Astrocyte (in vitro differentiated cells and primary cell): ENCODE measurements at regions not wholly inside any gene's neighbourhood (a gene's known extent, or its start where the extent isn't known, plus 50 kb on each side); places are given as distances from the start of the nearest gene placed in this dataset.

Experiments
- DNase-seq: peaks from one replicate; pipeline ENCODE4 v3.0.0-alpha.2; 2010; ENCODE audit warnings: low read depth
- FAIRE-seq: peaks from 2 replicates; lab custom pipeline; 2011; peaks lifted over from hg19 to GRCh38; lab: Jason Lieb, UNC
- H2AFZ ChIP-seq: 2 replicates; pipeline ENCODE4 v1.6.0; 2012; ENCODE audit warnings: low read depth, low read length, inconsistent platforms
- H3K27ac ChIP-seq: 2 replicates; pipeline ENCODE4 v1.5.1; 2011; ENCODE audit warnings: low read depth, low read length, inconsistent platforms
- H3K27me3 ChIP-seq: 2 replicates; pipeline ENCODE4 v1.6.0; 2011; ENCODE audit warnings: low read length, inconsistent platforms; ENCODE audit not compliant: insufficient read depth
- H3K36me3 ChIP-seq: 2 replicates; pipeline ENCODE4 v1.5.1; 2011; ENCODE audit warnings: low read length, inconsistent platforms; ENCODE audit not compliant: insufficient read depth
- H3K4me1 ChIP-seq: 2 replicates; pipeline ENCODE4 v1.5.1; 2011; ENCODE audit warnings: low read length, inconsistent platforms; ENCODE audit not compliant: insufficient read depth
- H3K4me2 ChIP-seq: 2 replicates; pipeline ENCODE4 v1.6.0; 2012; ENCODE audit warnings: low read length, inconsistent platforms
- H3K4me3 ChIP-seq: 2 replicates; pipeline ENCODE4 v1.5.1; 2011; ENCODE audit warnings: low read depth, mild to moderate bottlenecking, low read length, inconsistent platforms; ENCODE audit not compliant: insufficient read depth
- H3K79me2 ChIP-seq: 2 replicates; pipeline ENCODE4 v1.6.0; 2012; ENCODE audit warnings: mild to moderate bottlenecking, low read length, inconsistent platforms; ENCODE audit not compliant: insufficient read depth
- H3K9ac ChIP-seq: 2 replicates; pipeline ENCODE4 v1.6.0; 2012; ENCODE audit warnings: mild to moderate bottlenecking, low read length, inconsistent platforms
- H3K9me3 ChIP-seq: 2 replicates; pipeline ENCODE4 v1.5.1; 2012; ENCODE audit warnings: low read depth, mild to moderate bottlenecking, low read length, inconsistent platforms; ENCODE audit not compliant: insufficient read depth
- H4K20me1 ChIP-seq: 2 replicates; pipeline ENCODE4 v1.6.0; 2012; ENCODE audit warnings: low read length, inconsistent platforms; ENCODE audit not compliant: insufficient read depth
- H3K27ac Mint-ChIP-seq: one replicate; pipeline ENCODE4 v1.8.0; 2021; ENCODE audit warnings: mild to moderate bottlenecking, mixed read lengths; ENCODE audit not compliant: unreplicated experiment
- H3K27me3 Mint-ChIP-seq: one replicate; pipeline ENCODE4 v1.8.0; 2021; ENCODE audit warnings: low read depth, mixed read lengths; ENCODE audit not compliant: unreplicated experiment
- H3K36me3 Mint-ChIP-seq: one replicate; pipeline ENCODE4 v1.8.0; 2021; ENCODE audit warnings: low read depth, mixed read lengths; ENCODE audit not compliant: unreplicated experiment
- H3K4me1 Mint-ChIP-seq: one replicate; pipeline ENCODE4 v1.8.0; 2021; ENCODE audit warnings: low read depth, mixed read lengths; ENCODE audit not compliant: unreplicated experiment
- H3K4me3 Mint-ChIP-seq: one replicate; pipeline ENCODE4 v1.8.0; 2021; ENCODE audit warnings: mild to moderate bottlenecking, moderate library complexity, mixed read lengths; ENCODE audit not compliant: unreplicated experiment
- H3K9me3 Mint-ChIP-seq: one replicate; pipeline ENCODE4 v1.8.0; 2021; ENCODE audit warnings: mild to moderate bottlenecking, mixed read lengths; ENCODE audit not compliant: unreplicated experiment
- CTCF ChIP-seq: IDR thresholded peaks from 2 replicates; pipeline ENCODE4 v1.5.1; 2011; ENCODE audit warnings: low read depth, mild to moderate bottlenecking, inconsistent platforms, low read length, moderate library complexity; ENCODE audit not compliant: insufficient read depth
- EZH2 ChIP-seq: IDR thresholded peaks from 2 replicates; pipeline ENCODE4 v1.6.1; 2012; ENCODE audit warnings: mild to moderate bottlenecking, low read length, inconsistent platforms; ENCODE audit not compliant: insufficient read depth

DNA sequence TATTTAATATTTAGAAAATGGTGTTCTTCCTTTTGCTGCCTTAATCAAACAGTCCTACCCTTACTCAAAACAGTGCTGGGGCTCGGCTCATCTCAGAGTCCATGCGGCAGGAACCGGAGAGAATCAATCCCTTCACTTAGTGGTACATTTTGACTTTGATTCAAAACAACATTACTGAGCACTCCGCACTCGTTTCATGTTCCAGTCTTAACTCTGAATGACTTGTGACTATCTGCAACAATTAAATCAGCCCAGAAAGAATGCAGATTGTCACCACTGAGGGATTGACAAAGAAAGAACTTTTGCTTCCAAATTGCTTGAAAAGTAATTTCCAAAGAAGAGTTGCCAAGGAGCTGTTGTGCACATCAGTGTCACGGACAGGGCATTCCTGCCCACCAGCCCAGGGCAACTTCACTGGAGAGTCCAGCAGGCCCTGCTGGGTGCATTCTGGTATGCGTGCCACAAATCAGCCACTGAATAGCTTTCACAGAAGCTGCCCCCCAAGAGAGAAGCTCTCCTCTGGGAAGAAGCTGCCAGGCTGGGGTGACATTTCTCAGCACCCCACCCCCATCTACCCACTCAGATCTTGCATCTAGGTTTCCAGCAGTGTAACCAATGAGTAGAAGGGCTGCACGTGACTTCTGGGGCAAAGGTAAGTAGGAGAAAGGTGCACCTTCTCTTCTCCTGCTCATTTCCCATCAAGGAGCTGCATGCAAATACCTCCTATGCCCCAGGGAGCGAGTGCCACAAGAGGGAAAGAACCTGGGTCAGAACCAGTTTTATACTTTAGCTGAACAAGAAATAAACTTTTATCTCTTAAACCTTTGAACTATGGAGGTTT lies 84.6 kb upstream of the ATP8B1 start:
- H3K27ac Mint-ChIP-seq = no peak overlapping the region
- H3K4me3 Mint-ChIP-seq = no peak overlapping the region
- H3K4me1 ChIP-seq = no peaks in the 10 kb centered on the region

DNA sequence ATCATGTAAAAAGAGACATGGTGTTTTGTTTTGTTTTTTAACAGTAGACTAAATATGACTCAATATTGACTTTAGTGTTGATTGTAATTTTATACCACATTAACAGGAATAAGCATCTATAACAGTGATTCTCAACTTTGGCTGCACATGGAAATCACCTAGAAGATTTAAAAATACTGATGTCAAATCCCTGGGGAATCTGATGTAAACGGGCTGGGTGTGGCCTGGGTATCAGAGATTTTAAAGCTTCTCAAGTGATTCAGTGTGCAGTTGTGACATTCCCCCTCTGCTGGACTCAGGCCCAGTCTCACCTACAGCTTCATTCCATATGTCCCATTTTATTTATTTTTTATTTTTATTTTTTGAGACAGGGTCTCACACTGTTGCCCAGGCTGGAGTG lies 82.8 kb upstream of the ATP8B1 start:
- H3K4me1 Mint-ChIP-seq = peaks cover 1% of the 10 kb centered on the region
- H3K27me3 Mint-ChIP-seq = no peaks in the 10 kb centered on the region
- H3K27ac ChIP-seq = no peak overlapping the region
- no peaks in the 10 kb centered on the region for H3K27me3 ChIP-seq
- DNase-seq (no peak), FAIRE-seq (no peak)
- no peaks in the 10 kb centered on the region for H3K36me3 ChIP-seq
- H3K9ac ChIP-seq = no peak overlapping the region
- no peaks in the 10 kb centered on the region for H3K79me2 ChIP-seq
- H3K4me1 ChIP-seq = no peaks in the 10 kb centered on the region
- no peak overlapping the region for H3K4me3 Mint-ChIP-seq
- H4K20me1 ChIP-seq = no peaks in the 10 kb centered on the region
- no peak overlapping the region for H2AFZ ChIP-seq
- H3K27ac Mint-ChIP-seq = no peak overlapping the region
- H3K4me2 ChIP-seq = no peak overlapping the region
- no peak overlapping the region for H3K4me3 ChIP-seq
- no peaks in the 10 kb centered on the region for H3K36me3 Mint-ChIP-seq
- H3K9me3 Mint-ChIP-seq = peaks cover 5% of the 10 kb centered on the region
- no peaks in the 10 kb centered on the region for H3K9me3 ChIP-seq
- no peak for TF ChIP-seq EZH2
- TF ChIP-seq CTCF = no peak

More for the DNA sequence above, 84.6 kb upstream of the ATP8B1 start:
- Mint-ChIP-seq H3K36me3 (no peaks in the 10 kb centered on the region), H3K4me1 (peaks cover 3% of the 10 kb centered on the region), H3K27me3 (peaks cover 2% of the 10 kb centered on the region), H3K9me3 (peaks cover 3% of the 10 kb centered on the region)
- Histone ChIP-seq H3K4me2 (no peak overlapping the region), H3K4me3 (no peak overlapping the region), H3K27ac (no peak overlapping the region), H3K9me3 (no peaks in the 10 kb centered on the region), H3K36me3 (no peaks in the 10 kb centered on the region), H2AFZ (no peak overlapping the region), H3K9ac (no peak overlapping the region), H4K20me1 (no peaks in the 10 kb centered on the region), H3K79me2 (no peaks in the 10 kb centered on the region), H3K27me3 (no peaks in the 10 kb centered on the region)
- no peak for FAIRE-seq
- DNase-seq = no peak
- TF ChIP-seq CTCF (no peak), EZH2 (no peak)

GRCh38 chr18:57882465-57882864 lies 79.3 kb upstream of the ATP8B1 start:
- FAIRE-seq = no peak

More at GRCh38 chr18:57882465-57882864, 79.3 kb upstream of the ATP8B1 start:
- Histone ChIP-seq H3K4me3 (no peak overlapping the region), H3K9ac (no peak overlapping the region), H3K4me1 (no peaks in the 10 kb centered on the region), H4K20me1 (no peaks in the 10 kb centered on the region), H3K27ac (no peak overlapping the region), H3K79me2 (no peaks in the 10 kb centered on the region), H2AFZ (no peak overlapping the region), H3K9me3 (peaks cover 14% of the 10 kb centered on the region), H3K36me3 (no peaks in the 10 kb centered on the region), H3K4me2 (no peak overlapping the region), H3K27me3 (no peaks in the 10 kb centered on the region)
- Mint-ChIP-seq H3K36me3 (peaks cover 5% of the 10 kb centered on the region), H3K27me3 (no peaks in the 10 kb centered on the region), H3K27ac (no peak overlapping the region), H3K4me3 (no peak overlapping the region), H3K9me3 (peaks cover 22% of the 10 kb centered on the region), H3K4me1 (peaks cover 1% of the 10 kb centered on the region)
- DNase-seq = no peak
- TF ChIP-seq CTCF (no peak), EZH2 (no peak)
